ENCODE measurements at regions not wholly inside any gene's neighbourhood (a gene's known extent, or its start where the extent isn't known, plus 50 kb on each side); places are given as distances from the start of the nearest gene placed in this dataset.

GRCh38 chr3:106792716-106793115, 584.5 kb upstream of the CCDC54 start:
- TF ChIP-seq CTCF (IDR thresholded peaks at IDR 0.05) (no peak), POLR2A (IDR thresholded peaks at IDR 0.05) (no peak)
